ENCODE measurements at regions not wholly inside any gene's neighbourhood (a gene's known extent, or its start where the extent isn't known, plus 50 kb on each side); places are given as distances from the start of the nearest gene placed in this dataset.
"Not testable (repeated sequence)": the region's sequence is repeated elsewhere in the genome, so short reads cannot be mapped to it uniquely, and the experiment has no call there.

GRCh38 chr1:46878173-46878782, 63.0 kb downstream of the CYP4A11 start:
- not testable (repeated sequence) for ATAC-seq

GRCh38 chr1:46876093-46876492, 65.2 kb downstream of the CYP4A11 start:
- DNase-seq, ATAC-seq: not testable (repeated sequence)

More at GRCh38 chr1:46878173-46878782, 63.0 kb downstream of the CYP4A11 start:
- DNase-seq = peak; percentile 13
